Kidney capillary endothelial cell (primary cell): ENCODE measurements at regions not wholly inside any gene's neighbourhood (a gene's known extent, or its start where the extent isn't known, plus 50 kb on each side); places are given as distances from the start of the nearest gene placed in this dataset.
"Not testable (repeated sequence)": the region's sequence is repeated elsewhere in the genome, so short reads cannot be mapped to it uniquely, and the experiment has no call there.

Experiments used
- DNase-seq: peaks from one replicate; pipeline ENCODE4 v3.0.0-alpha.2; 2018; ENCODE audit warnings: low spot score

DNA sequence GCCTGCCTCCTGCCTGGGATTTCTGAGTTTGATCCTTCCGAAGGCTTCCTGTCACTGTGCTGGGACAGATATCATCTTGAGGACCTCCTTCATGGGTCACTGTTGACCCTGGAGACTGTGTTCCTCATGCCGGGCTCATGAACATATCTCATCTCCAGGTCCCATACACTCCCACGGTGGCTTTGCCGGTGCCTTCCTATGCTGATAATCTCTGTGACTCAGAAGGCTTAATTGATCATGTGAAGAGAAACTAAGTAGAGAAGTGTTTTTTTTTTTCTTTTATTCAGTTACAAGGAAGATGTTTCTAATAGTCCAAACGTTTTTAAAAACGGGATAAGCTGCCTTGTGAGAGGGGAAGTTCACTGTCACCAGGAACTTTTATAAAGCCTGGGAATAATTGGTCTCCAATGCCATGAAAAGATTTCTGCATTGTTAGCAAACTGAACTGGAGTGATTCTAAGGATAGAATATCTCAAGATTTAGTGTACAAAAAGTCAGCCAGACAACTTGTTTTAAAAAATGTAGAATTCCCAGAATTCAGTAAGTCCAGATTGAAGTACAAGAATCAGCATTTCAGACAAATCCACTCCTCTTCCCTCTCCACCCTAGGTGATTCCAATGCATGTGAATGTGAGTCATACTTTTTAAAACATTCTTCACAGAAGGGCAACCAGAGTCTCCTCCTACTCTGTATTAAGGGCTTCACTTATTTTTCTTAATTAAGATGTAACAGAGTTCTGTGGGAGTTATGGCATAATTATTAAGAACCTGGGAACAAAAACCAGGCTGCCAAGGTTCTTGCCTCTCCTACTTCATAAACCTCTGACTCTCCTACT, 139.8 kb upstream of the LGR5 start:
- no peak for DNase-seq

DNA sequence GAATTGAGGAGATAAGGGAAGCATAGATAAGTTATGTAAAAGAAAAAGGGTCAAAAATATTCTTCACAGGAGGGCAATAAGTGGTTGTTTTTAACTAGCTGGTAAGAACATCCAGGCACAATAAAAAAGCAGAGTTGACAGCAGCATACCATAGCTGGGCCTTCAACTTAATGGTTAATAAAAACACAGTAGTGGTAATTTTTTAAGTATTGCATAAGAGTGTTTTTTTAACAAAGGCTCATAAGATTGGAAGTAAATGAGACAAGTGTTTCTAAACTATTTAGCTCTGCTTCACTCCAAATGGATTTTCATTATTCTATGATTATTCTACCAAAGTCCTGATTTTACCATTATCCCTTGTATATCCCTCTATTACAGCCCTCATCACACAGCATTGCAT, 140.1 kb upstream of the TSPAN8 start:
- DNase-seq = no peak

DNA sequence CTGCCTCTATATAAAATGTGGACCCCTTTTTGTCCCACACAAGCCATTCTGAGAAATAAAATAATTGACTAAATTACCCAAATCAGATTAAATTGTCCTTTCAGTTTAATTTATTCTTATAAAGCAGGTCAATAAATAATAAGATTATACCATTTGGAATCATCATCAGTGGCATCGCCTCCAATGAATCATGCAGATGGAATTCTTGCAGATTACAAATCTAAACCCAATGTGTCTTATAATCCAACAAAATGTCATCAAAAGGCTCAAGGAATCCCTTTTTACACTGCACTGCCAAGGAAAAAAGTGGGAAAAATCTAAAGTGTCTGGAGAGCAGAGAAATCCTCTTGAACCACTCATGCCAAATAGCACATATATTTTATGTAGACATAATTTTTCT, 138.2 kb upstream of the TSPAN8 start:
- DNase-seq = no peak

- DNase-seq = no peak
These were observed 133.9 kb upstream of the TSPAN8 start for GRCh38 chr12:71291746-71292145.

DNA sequence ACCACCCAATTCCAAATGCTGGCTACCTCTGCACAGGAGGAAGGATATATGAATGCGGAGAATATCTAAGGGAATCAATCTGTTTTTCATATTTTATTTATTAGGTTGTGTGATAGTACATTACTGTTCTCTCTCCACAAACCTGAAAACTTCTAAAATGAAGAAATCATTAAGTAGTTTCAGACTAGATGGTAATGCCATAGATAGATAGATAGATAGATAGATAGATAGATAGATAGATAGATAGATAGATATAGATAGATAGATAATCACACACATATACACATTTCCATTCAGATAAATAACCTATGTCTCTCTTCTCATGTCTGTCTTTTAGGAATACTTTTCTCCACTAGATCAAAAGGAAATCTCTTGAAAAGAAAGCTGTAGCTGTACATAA, 126.1 kb upstream of the TSPAN8 start:
- DNase-seq = no peak

GRCh38 chr12:71282925-71283324, 125.1 kb upstream of the TSPAN8 start:
- DNase-seq = no peak

DNA sequence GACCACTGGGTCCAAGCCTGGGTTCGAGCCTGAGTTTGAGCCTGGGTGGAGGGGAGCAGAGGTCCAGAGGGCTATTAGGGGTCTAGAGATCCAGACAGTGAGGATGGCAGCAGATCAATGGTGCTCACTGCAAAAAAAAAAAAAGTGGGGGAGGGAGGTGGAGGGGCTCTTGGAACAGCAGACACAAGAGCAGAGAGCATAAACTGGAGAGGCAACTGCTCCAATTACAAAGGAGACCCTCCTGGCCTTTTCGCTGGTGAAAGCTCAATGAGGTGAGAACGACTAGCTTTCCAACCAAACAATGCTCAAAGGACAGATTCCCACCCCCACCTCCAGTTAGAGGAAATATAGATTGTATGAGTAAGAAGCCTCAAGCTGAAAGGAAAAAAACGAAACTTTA, 124.2 kb upstream of the TSPAN8 start:
- DNase-seq = no peak

- no peak for DNase-seq
These were observed 123.6 kb upstream of the TSPAN8 start for GRCh38 chr12:71281425-71281824.

- DNase-seq = no peak
These were observed 120.1 kb upstream of the TSPAN8 start for GRCh38 chr12:71277866-71278265.

DNA sequence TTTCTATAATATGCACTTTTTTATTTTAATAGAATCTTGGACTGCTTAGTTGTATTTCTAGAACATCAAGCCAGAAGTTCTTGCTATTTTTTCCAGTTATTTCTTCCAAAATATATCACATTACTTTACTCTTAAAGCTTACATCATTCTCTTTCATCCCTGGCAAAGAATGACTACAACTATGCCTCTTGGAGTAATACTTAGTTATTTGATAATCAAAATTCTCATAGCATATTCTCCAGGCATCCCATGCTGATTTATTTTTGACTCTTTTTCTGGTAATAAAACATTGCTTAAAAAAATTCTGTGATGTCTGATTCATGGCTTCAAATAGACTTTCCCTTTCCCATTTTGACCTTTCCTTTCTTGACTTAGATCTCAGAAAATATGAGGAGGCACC, 118.7 kb upstream of the TSPAN8 start:
- no peak for DNase-seq

- not testable (repeated sequence) for DNase-seq
These were observed 113.0 kb upstream of the TSPAN8 start for GRCh38 chr12:71270794-71271193.

GRCh38 chr12:71270057-71270456, 112.3 kb upstream of the TSPAN8 start:
- no peak for DNase-seq

- no peak for DNase-seq
These were observed 111.4 kb upstream of the TSPAN8 start for GRCh38 chr12:71269281-71269598.

GRCh38 chr12:71268598-71269280, 110.9 kb upstream of the TSPAN8 start:
- no peak for DNase-seq

DNA sequence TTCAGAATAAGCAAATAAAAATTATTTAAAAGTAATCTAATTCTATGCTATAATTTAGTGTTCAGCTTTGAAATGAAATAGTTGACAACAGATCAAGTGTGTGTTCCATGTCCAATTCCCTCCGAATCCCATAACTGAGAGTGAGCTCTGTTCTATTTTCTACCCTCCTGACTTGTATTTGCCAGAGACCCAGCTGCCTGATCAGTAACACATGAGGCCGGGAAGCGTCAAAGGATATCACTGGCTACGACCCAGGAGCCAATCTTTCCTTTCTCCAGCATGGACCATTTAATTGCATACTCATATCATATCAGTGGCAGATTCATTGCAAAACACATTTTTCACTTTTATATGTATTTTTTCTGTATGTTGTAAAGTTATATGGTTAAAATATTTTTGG, 108.8 kb upstream of the TSPAN8 start:
- DNase-seq = no peak

DNA sequence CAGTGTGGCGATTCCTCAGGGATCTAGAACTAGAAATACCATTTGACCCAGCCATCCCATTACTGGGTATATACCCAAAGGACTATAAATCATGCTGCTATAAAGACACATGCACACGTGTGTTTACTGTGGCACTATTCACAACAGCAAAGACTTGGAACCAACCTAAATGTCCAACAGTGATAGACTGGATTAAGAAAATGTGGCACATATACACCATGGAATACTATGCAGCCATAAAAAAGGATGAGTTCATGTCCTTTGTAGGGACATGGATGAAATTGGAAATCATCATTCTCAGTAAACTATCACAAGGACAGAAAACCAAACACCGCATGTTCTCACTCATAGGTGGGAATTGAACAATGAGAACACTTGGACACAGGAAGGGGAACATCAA, 107.9 kb upstream of the TSPAN8 start:
- DNase-seq = not testable (repeated sequence)

DNA sequence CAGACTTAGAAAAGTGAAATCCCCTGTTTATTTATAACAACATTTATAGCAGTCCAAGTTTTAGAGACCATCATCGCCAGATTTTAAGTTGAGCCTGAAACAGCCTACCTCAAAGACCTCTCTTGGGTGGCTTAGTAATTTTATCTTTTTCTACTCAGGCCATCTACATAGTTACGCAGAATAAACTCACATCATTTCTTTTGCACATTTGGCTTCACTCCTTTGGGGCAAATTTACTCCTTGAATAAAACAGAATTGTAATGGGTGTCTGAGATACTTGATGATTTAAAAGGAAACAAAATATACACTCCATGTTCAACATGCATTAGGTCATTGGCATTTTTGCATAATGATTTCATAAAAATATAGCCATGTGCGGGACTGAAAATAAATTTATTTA, 104.7 kb upstream of the TSPAN8 start:
- DNase-seq = no peak

- no peak for DNase-seq
These were observed 94.7 kb upstream of the TSPAN8 start for GRCh38 chr12:71252473-71252872.

DNA sequence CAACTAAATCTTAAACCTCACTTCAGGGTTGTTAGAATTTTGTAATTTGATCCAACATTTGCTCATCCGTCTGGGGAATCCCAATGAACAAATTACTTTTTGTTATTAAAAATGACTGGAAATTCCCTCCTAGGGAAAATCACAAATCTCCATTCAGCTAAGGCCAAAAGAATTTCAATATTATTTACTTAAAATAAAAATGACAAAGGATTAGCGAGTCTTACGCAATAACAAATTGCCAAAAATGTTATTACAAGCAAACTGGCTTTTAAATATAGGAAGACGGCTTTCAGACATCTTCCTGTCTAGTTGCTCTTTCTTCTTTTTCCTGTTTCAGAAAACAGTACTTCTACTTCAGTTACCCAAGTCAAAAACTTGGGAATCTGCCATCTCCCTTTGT, 92.4 kb upstream of the TSPAN8 start:
- DNase-seq = no peak

DNA sequence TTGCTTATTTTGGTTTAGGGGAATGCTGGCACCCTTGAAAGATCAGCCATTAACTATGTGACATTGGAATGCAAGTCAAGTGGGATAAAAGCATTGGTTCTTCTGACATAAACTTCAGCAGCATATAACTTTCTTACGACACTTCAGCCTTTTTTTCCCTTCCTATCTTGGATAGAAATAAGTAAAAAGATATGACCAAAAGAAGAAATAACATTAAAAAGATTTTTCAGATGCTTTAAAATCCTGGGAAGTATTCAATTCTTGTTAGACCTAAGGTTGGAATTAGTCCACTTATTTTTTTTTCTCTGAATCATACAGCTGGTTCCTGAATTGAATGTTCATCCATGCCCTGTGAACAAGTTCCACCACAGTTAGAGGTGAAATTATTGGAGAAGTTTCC, 85.6 kb upstream of the TSPAN8 start:
- DNase-seq = no peak

DNA sequence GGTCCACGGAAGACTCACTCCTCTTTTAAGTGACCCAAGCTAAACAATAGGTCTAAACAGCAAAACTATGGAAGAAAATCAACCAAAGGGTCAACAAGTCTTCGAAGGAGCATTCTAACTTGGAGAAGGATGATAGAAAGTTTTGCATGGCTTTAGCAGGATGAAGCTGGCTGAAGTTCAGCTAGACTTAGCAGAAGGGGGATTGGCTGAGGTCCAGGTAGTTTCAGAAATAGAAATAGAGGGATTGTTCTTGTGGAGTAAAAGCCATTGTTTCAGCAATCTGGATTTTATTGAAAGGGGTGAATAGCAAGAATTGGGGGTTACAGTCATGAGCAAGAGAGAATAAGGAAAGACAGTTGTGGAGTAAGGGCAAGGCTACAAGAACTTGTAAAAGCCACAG, 84.7 kb upstream of the TSPAN8 start:
- DNase-seq = no peak

- no peak for DNase-seq
These were observed 83.1 kb upstream of the TSPAN8 start for GRCh38 chr12:71240946-71241345.

DNA sequence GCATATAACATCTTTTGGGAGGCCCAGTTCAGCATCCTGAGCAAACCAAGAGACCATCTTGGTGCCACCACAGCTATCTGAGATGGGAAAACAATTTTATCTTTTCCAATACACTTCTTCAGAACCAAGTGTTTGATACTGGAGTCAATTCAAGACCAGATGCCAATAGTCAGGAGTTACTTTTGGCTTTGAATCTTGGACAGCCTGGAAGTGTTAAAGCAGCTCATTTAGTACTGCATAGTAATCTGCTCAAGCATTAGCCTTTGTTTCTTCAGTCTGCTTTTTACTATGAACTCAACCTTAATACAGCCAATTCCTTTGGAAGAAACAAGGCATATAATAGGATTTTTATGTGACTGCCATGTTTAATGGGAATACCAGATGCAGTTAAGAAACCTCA, 81.9 kb upstream of the TSPAN8 start:
- DNase-seq = no peak

GRCh38 chr12:71237128-71237527, 79.3 kb upstream of the TSPAN8 start:
- no peak for DNase-seq
